GM12872 (cell line): ENCODE measurements at regions not wholly inside any gene's neighbourhood (a gene's known extent, or its start where the extent isn't known, plus 50 kb on each side); places are given as distances from the start of the nearest gene placed in this dataset.

ENCODE experiments used
- CTCF ChIP-seq: IDR thresholded peaks from 3 replicates; pipeline ENCODE4 v1.5.1; 2011; ENCODE audit warnings: low read depth, mild to moderate bottlenecking, low read length, moderate library complexity; ENCODE audit not compliant: insufficient read depth

GRCh38 chr20:19834287-19834686, 76.2 kb downstream of the RIN2 start:
- TF ChIP-seq CTCF: no peak

GRCh38 chr20:19834783-19835182, 76.7 kb downstream of the RIN2 start:
- no peak for TF ChIP-seq CTCF

- TF ChIP-seq CTCF: no peak
Measured at GRCh38 chr20:19835533-19836222, 77.6 kb downstream of the RIN2 start.

- TF ChIP-seq CTCF: no peak
Measured at GRCh38 chr20:19838468-19838867, 80.4 kb downstream of the RIN2 start.

- TF ChIP-seq CTCF: no peak
Measured at GRCh38 chr20:19839053-19839452, 81.0 kb downstream of the RIN2 start.

- no peak for TF ChIP-seq CTCF
Measured at GRCh38 chr20:19840111-19840710, 82.2 kb downstream of the RIN2 start.

GRCh38 chr20:19841740-19842139, 83.7 kb downstream of the RIN2 start:
- TF ChIP-seq CTCF: no peak

GRCh38 chr20:19847383-19847782, 89.3 kb downstream of the RIN2 start:
- TF ChIP-seq CTCF: no peak
